HepG2 (cell line): ENCODE measurements at regions not wholly inside any gene's neighbourhood (a gene's known extent, or its start where the extent isn't known, plus 50 kb on each side); places are given as distances from the start of the nearest gene placed in this dataset.

ENCODE experiments used
- ATAC-seq: fragments of 200-7000 bp; cut with Tn5 transposase; 3 replicates; pipeline ENCODE4 v1.9.1; 2020; ENCODE audit warnings: mild to moderate bottlenecking, moderate library complexity
- BruUV-seq: library from RNA; stranded (reverse); fragments of 400-500 nt; replicated peaks from 2 replicates; lab custom pipeline; 2021; lab: Mats Ljungman, UMichigan
- CTCF ChIA-PET: fragments of 300-600 bp; formaldehyde crosslinking; extraction: SDS; loops from one replicate; lab custom pipeline; 2021; ENCODE audit warnings: low total read pairs, inconsistent platforms, low intra/inter-chr PET ratio; lab: Yijun Ruan, JAX
- POLR2A ChIA-PET: fragments of 350-600 bp; sonication (Branson Sonifier 250); formaldehyde crosslinking; loops from one replicate; lab custom pipeline; 2020; ENCODE audit warnings: antibody characterized with exemption, inconsistent platforms; lab: Yijun Ruan, JAX
- DNase-seq: peaks from one replicate; pipeline ENCODE4 v3.0.0-alpha.2; 2015; ENCODE audit warnings: low spot score
- FAIRE-seq: peaks from 3 replicates; lab custom pipeline; 2011; peaks lifted over from hg19 to GRCh38; lab: Jason Lieb, UNC
- H2AFZ ChIP-seq: one replicate; pipeline ENCODE4 v1.6.1; 2011; ENCODE audit warnings: low read length, inconsistent platforms
- H3K27ac ChIP-seq: fragments of 300-600 bp; 3 replicates; pipeline ENCODE4 v1.8.0; 2011; ENCODE audit warnings: mixed run types, mild to moderate bottlenecking, mixed read lengths, low read length, inconsistent platforms; ENCODE audit not compliant: insufficient read depth; ENCODE audit errors: extremely low read length
- H3K27me3 ChIP-seq, 2 experiments: fragments of 200-600 bp in 1 of 2; 2 replicates in 1 of 2; 3 replicates in 1 of 2; pipeline versions ENCODE4 v1.6.0 to v1.8.0; 2011; ENCODE audit warnings: low read length in 2 of 2, mild to moderate bottlenecking in 2 of 2, moderate library complexity in 2 of 2, inconsistent platforms in 1 of 2; ENCODE audit not compliant: insufficient read depth in 2 of 2, control insufficient read depth in 1 of 2
- H3K36me3 ChIP-seq, 2 experiments: fragments of 200-600 bp in 1 of 2; replicated peaks in 1 of 2; 2 replicates in 1 of 2; 3 replicates in 1 of 2; pipeline versions ENCODE4 v1.5.1 to v1.8.0; 2011; ENCODE audit warnings: low read length in 2 of 2, inconsistent platforms in 1 of 2; ENCODE audit not compliant: insufficient read depth in 2 of 2, control insufficient read depth in 1 of 2
- H3K4me1 ChIP-seq: 2 replicates; pipeline ENCODE4 v1.5.1; 2012; ENCODE audit warnings: low read length, inconsistent platforms; ENCODE audit not compliant: insufficient read depth
- H3K4me2 ChIP-seq: 2 replicates; pipeline ENCODE4 v1.6.0; 2011; ENCODE audit warnings: low read depth, low read length, inconsistent platforms
- H3K4me3 ChIP-seq, 3 experiments: fragments of 200-600 bp in 1 of 3; sonication (generic), shearing (Covaris generic) in 1 of 3; replicated peaks in 1 of 3; 2 replicates each; pipeline ENCODE4 v1.5.1; 2011 to 2016; ENCODE audit warnings: low read length in 3 of 3, inconsistent platforms in 2 of 3, low read depth in 2 of 3, mild to moderate bottlenecking in 2 of 3, control low read depth in 1 of 3, mixed read lengths in 1 of 3; ENCODE audit not compliant: insufficient read depth in 1 of 3
- H3K79me2 ChIP-seq: one replicate; pipeline ENCODE4 v1.6.1; 2011; ENCODE audit warnings: low read length, inconsistent platforms; ENCODE audit not compliant: insufficient read depth
- H3K9ac ChIP-seq: 2 replicates; pipeline ENCODE4 v1.6.0; 2011; ENCODE audit warnings: mild to moderate bottlenecking, low read depth, low read length, inconsistent platforms; ENCODE audit not compliant: insufficient read depth
- H3K9me3 ChIP-seq: 2 replicates; pipeline ENCODE4 v1.5.1; 2012; ENCODE audit warnings: mild to moderate bottlenecking, low read length
- H4K20me1 ChIP-seq: 2 replicates; pipeline ENCODE4 v1.6.0; 2011; ENCODE audit warnings: inconsistent platforms, mild to moderate bottlenecking, low read length, moderate library complexity; ENCODE audit not compliant: insufficient read depth
- ATRX ChIP-seq: sonication (generic); formaldehyde crosslinking; IDR thresholded peaks from 2 replicates; pipeline ENCODE4 v1.4.0; 2020; ENCODE audit warnings: missing genetic modification reagents, borderline replicate concordance
- CEBPG ChIP-seq: IDR thresholded peaks from 2 replicates; pipeline ENCODE4 v1.6.1; 2016
- SKI ChIP-seq: fragments of 450-650 bp; IDR thresholded peaks from one replicate; pipeline ENCODE4 v1.6.1; 2018; ENCODE audit warnings: mild to moderate bottlenecking; ENCODE audit not compliant: partially characterized antibody
- STAG1 ChIP-seq: sonication (generic); formaldehyde crosslinking; IDR thresholded peaks from 2 replicates; pipeline ENCODE4 v1.4.0; 2020; ENCODE audit warnings: missing genetic modification reagents
- ZHX1 ChIP-seq: sonication (generic); formaldehyde crosslinking; IDR thresholded peaks from 2 replicates; pipeline ENCODE4 v1.8.1; 2022; ENCODE audit warnings: low read depth, mild to moderate bottlenecking, missing genetic modification reagents
- ZNF20 ChIP-seq: sonication (generic); formaldehyde crosslinking; IDR thresholded peaks from 2 replicates; pipeline ENCODE4 v1.4.0; 2020; ENCODE audit warnings: mild to moderate bottlenecking, moderate library complexity, missing genetic modification reagents
- ZNF224 ChIP-seq: sonication (generic); formaldehyde crosslinking; IDR thresholded peaks from 2 replicates; pipeline ENCODE4 v1.5.0; 2020; ENCODE audit warnings: mild to moderate bottlenecking, missing genetic modification reagents
- ZNF329 ChIP-seq: sonication (generic); formaldehyde crosslinking; IDR thresholded peaks from 2 replicates; pipeline ENCODE4 v1.9.0; 2021; ENCODE audit warnings: low read depth, mild to moderate bottlenecking, missing genetic modification reagents
- ZNF335 ChIP-seq: sonication (generic); formaldehyde crosslinking; IDR thresholded peaks from 2 replicates; pipeline ENCODE4 v1.4.0; 2020; ENCODE audit warnings: missing genetic modification reagents
- ZNF576 ChIP-seq: sonication (generic); formaldehyde crosslinking; IDR thresholded peaks from 2 replicates; pipeline ENCODE4 v1.4.0; 2020; ENCODE audit warnings: mild to moderate bottlenecking, missing genetic modification reagents
- ZNF629 ChIP-seq: sonication (generic); formaldehyde crosslinking; conservative IDR thresholded peaks from 2 replicates; pipeline ENCODE4 v1.5.0; 2020; ENCODE audit warnings: missing genetic modification reagents
- ZSCAN31 ChIP-seq: sonication (generic); formaldehyde crosslinking; IDR thresholded peaks from 2 replicates; pipeline ENCODE4 v1.5.0; 2020; ENCODE audit warnings: low read depth, mild to moderate bottlenecking, missing genetic modification reagents
- WGBS: methylation state at CpG from one replicate; pipeline ENCODE4 v1.1.6; 2017; ENCODE audit warnings: low lambda C conversion rate; 5-methylcytosine and 5-hydroxymethylcytosine counted together
- in situ Hi-C: cut with HindIII; loops from 2 replicates; pipeline ENCODE4 v1.10.0; 2017; ENCODE audit warnings: low pct_unique_long_range_greater_than_20kb; ENCODE audit not compliant: extremely low pct_ligation_motif_present
- intact Hi-C: fragments of 100-400 bp; cut with micrococcal nuclease; formaldehyde crosslinking; loops from one replicate; pipeline ENCODE4 v1.10.0; 2022; ENCODE audit not compliant: unreplicated experiment
- TF ChIP-seq, protein P1 (sequence below): sonication (generic); formaldehyde crosslinking; IDR thresholded peaks from 2 replicates; pipeline ENCODE4 v1.5.0; 2020; ENCODE audit warnings: mild to moderate bottlenecking, missing genetic modification reagents, moderate library complexity
- TF ChIP-seq, protein P2 (sequence below): sonication (generic); formaldehyde crosslinking; IDR thresholded peaks from 2 replicates; pipeline ENCODE4 v1.4.0; 2020; ENCODE audit warnings: mild to moderate bottlenecking, low read depth, missing genetic modification reagents

GRCh38 chr1:213666113-213666512 lies 321.7 kb upstream of the PROX1 start:
- no peak overlapping the region for H3K27ac ChIP-seq
- no peaks in the 10 kb centered on the region for H3K9me3 ChIP-seq
- BruUV-seq, result no TSS peak
- DNase-seq, result no peak
- FAIRE-seq, result no peak
- POLR2A ChIA-PET, result no interaction called here
- no peak for ATAC-seq
- 46% methylated on average over 2 of the region's 2 CpGs for WGBS
- TF ChIP-seq ZNF629 (CRISPR knock-in tag) (peak; percentile 94), STAG1 (CRISPR knock-in tag) (peak; percentile 52), ZNF20 (CRISPR knock-in tag) (no peak), CEBPG (CRISPR knock-in tag) (0 out of 2 replicates have a peak, but pooled peaks have one; percentile 12)
- TF ChIP-seq, protein P1, sequence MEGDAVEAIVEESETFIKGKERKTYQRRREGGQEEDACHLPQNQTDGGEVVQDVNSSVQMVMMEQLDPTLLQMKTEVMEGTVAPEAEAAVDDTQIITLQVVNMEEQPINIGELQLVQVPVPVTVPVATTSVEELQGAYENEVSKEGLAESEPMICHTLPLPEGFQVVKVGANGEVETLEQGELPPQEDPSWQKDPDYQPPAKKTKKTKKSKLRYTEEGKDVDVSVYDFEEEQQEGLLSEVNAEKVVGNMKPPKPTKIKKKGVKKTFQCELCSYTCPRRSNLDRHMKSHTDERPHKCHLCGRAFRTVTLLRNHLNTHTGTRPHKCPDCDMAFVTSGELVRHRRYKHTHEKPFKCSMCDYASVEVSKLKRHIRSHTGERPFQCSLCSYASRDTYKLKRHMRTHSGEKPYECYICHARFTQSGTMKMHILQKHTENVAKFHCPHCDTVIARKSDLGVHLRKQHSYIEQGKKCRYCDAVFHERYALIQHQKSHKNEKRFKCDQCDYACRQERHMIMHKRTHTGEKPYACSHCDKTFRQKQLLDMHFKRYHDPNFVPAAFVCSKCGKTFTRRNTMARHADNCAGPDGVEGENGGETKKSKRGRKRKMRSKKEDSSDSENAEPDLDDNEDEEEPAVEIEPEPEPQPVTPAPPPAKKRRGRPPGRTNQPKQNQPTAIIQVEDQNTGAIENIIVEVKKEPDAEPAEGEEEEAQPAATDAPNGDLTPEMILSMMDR (CRISPR knock-in tag), result peak; percentile 41
- in situ Hi-C loops (no loop called here), intact Hi-C loops (no loop called here)
- CTCF ChIA-PET, result no interaction called here
- no peak overlapping the region for H2AFZ ChIP-seq
- H3K4me3 ChIP-seq, result no peak overlapping the region
- H3K27me3 ChIP-seq, result no peaks in the 10 kb centered on the region
- no peaks in the 10 kb centered on the region for H4K20me1 ChIP-seq
- H3K79me2 ChIP-seq, result no peaks in the 10 kb centered on the region
- no peak overlapping the region for H3K9ac ChIP-seq
- peaks cover 22% of the 10 kb centered on the region for H3K4me1 ChIP-seq
- H3K36me3 ChIP-seq, result no peaks in the 10 kb centered on the region
- H3K4me2 ChIP-seq, result no peak overlapping the region

DNA sequence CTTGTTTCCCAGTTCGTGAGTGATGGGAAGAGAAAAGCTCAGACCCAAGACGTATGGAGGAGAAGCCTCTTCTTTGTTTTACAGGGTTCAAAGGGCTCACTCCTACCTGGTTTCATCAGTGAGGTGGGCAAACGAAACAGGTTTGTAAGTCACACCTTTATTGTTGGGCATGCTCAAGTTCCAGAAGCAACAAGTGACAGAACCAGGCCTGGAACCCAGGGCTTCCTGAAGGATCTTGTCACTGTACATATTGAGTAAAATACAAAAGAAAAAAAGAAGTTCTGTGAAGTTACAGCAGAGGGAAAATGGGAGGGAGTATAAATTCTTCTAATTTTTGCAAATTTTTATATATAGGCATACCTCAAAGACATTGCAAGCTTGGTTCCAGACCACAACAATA lies 320.9 kb upstream of the PROX1 start:
- ATAC-seq, result no peak
- H4K20me1 ChIP-seq, result no peaks in the 10 kb centered on the region
- POLR2A ChIA-PET, result no interaction called here
- no TSS peak for BruUV-seq
- H3K27me3 ChIP-seq, result no peaks in the 10 kb centered on the region
- no peak overlapping the region for H3K9ac ChIP-seq
- H3K36me3 ChIP-seq, result no peaks in the 10 kb centered on the region
- no peak overlapping the region for H3K4me2 ChIP-seq
- H3K9me3 ChIP-seq, result no peaks in the 10 kb centered on the region
- intact Hi-C loops, result no loop called here
- TF ChIP-seq ZNF329 (CRISPR knock-in tag), result no peak
- TF ChIP-seq ATRX (CRISPR knock-in tag), result no peak
- TF ChIP-seq ZNF335, result no peak
- TF ChIP-seq ZNF576 (CRISPR knock-in tag), result no peak
- TF ChIP-seq, protein P2, sequence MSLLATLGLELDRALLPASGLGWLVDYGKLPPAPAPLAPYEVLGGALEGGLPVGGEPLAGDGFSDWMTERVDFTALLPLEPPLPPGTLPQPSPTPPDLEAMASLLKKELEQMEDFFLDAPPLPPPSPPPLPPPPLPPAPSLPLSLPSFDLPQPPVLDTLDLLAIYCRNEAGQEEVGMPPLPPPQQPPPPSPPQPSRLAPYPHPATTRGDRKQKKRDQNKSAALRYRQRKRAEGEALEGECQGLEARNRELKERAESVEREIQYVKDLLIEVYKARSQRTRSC (CRISPR knock-in tag), result no peak
- no peak for TF ChIP-seq ZHX1 (CRISPR knock-in tag)
- no peak for TF ChIP-seq ZNF224 (CRISPR knock-in tag)
- TF ChIP-seq ZSCAN31 (CRISPR knock-in tag), result no peak
- no peak for TF ChIP-seq SKI
- TF ChIP-seq, all 625 proteins: peak for 0
- H2AFZ ChIP-seq, result no peak overlapping the region
- H3K79me2 ChIP-seq, result no peaks in the 10 kb centered on the region
- 56% methylated on average over 3 of the region's 3 CpGs for WGBS
- peaks cover 22% of the 10 kb centered on the region for H3K4me1 ChIP-seq
- DNase-seq, result no peak
- no peak for FAIRE-seq
- no peak overlapping the region for H3K4me3 ChIP-seq
- no peak overlapping the region for H3K27ac ChIP-seq
- CTCF ChIA-PET, result no interaction called here
- in situ Hi-C loops, result no loop called here
